ENCODE measurements at regions not wholly inside any gene's neighbourhood (a gene's known extent, or its start where the extent isn't known, plus 50 kb on each side); places are given as distances from the start of the nearest gene placed in this dataset.

DNA sequence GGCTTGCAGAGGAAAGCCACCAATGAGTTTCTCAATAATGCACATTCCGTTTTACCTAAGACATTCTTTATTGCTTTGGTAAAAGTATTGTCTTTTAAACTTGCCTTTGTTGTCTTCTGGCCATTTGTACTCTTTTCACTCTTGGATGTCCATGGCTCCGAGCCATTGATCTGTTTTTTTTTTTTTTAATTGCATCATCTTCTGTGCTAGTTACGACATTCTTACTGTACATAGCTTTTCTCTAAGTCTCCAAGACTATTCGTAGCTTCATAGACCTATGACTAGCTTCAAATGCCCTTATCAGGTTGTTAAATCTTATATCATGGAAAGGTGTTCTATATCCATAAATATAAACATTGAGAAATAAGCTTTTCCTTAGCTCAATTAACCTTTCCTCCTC, 1522.6 kb downstream of the FAM181B start:
- TF ChIP-seq REST (IDR thresholded peaks at IDR 0.05) (no peak), EGR1 (IDR thresholded peaks at IDR 0.05; ENCODE audit: low read depth in 2 of 2) (no peak), CTCF (IDR thresholded peaks at IDR 0.05; ENCODE audit: low read depth, low read length, missing input control) (no peak), TAF1 (conservative IDR thresholded peaks at IDR 0.05) (no peak), HNF4G (IDR thresholded peaks at IDR 0.05) (no peak)
- TF ChIP-seq, protein P1, sequence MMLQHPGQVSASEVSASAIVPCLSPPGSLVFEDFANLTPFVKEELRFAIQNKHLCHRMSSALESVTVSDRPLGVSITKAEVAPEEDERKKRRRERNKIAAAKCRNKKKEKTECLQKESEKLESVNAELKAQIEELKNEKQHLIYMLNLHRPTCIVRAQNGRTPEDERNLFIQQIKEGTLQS (IDR thresholded peaks at IDR 0.05) = no peak
- TF ChIP-seq, protein P2, sequence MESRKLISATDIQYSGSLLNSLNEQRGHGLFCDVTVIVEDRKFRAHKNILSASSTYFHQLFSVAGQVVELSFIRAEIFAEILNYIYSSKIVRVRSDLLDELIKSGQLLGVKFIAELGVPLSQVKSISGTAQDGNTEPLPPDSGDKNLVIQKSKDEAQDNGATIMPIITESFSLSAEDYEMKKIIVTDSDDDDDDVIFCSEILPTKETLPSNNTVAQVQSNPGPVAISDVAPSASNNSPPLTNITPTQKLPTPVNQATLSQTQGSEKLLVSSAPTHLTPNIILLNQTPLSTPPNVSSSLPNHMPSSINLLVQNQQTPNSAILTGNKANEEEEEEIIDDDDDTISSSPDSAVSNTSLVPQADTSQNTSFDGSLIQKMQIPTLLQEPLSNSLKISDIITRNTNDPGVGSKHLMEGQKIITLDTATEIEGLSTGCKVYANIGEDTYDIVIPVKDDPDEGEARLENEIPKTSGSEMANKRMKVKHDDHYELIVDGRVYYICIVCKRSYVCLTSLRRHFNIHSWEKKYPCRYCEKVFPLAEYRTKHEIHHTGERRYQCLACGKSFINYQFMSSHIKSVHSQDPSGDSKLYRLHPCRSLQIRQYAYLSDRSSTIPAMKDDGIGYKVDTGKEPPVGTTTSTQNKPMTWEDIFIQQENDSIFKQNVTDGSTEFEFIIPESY (IDR thresholded peaks at IDR 0.05) = no peak

Data from liver (tissue), 3 donors.